ENCODE measurements at regions not wholly inside any gene's neighbourhood (a gene's known extent, or its start where the extent isn't known, plus 50 kb on each side); places are given as distances from the start of the nearest gene placed in this dataset.

- TF ChIP-seq, protein P1, sequence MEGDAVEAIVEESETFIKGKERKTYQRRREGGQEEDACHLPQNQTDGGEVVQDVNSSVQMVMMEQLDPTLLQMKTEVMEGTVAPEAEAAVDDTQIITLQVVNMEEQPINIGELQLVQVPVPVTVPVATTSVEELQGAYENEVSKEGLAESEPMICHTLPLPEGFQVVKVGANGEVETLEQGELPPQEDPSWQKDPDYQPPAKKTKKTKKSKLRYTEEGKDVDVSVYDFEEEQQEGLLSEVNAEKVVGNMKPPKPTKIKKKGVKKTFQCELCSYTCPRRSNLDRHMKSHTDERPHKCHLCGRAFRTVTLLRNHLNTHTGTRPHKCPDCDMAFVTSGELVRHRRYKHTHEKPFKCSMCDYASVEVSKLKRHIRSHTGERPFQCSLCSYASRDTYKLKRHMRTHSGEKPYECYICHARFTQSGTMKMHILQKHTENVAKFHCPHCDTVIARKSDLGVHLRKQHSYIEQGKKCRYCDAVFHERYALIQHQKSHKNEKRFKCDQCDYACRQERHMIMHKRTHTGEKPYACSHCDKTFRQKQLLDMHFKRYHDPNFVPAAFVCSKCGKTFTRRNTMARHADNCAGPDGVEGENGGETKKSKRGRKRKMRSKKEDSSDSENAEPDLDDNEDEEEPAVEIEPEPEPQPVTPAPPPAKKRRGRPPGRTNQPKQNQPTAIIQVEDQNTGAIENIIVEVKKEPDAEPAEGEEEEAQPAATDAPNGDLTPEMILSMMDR (IDR thresholded peaks at IDR 0.05) = no peak
- Mint-ChIP-seq H3K27me3 (no peaks in the 10 kb centered on the region), H3K9me3 (peaks cover 5% of the 10 kb centered on the region), H3K36me3 (ENCODE audit: low read depth) (no peaks in the 10 kb centered on the region), H3K27ac (no peak overlapping the region), H3K4me3 (no peak overlapping the region), H3K4me1 (ENCODE audit: low read depth) (no peaks in the 10 kb centered on the region)
- H3K27ac ChIP-seq (ENCODE audit: low read depth in 1 of 2, low read length in 2 of 2) = no peak overlapping the region
- DNase-seq = no peak
- no peaks in the 10 kb centered on the region for H3K27me3 ChIP-seq (ENCODE audit: control insufficient read depth in 1 of 2, insufficient read depth in 2 of 2, low read length in 2 of 2)
- ChIA-PET CTCF (no interaction called here), POLR2A (no interaction called here)
- H3K9me3 ChIP-seq (ENCODE audit: control insufficient read depth in 1 of 2, insufficient read depth in 1 of 2, low read length in 2 of 2) = peaks cover 8 to 10% of the 10 kb centered on the region in 2 experiments
- no peak overlapping the region for H3K4me3 ChIP-seq (ENCODE audit: low read length)
- intact Hi-C loops (cut with DNase I, micrococcal nuclease) = no loop called here
- H3K4me1 ChIP-seq (ENCODE audit: insufficient read depth, low read length) = no peaks in the 10 kb centered on the region
- H3K36me3 ChIP-seq (ENCODE audit: insufficient read depth, low read length) = no peaks in the 10 kb centered on the region
- no peak for ATAC-seq (ENCODE audit: poor library complexity)
Observed at GRCh38 chr5:68500813-68501212, 285.3 kb downstream of the PIK3R1 start.

DNA sequence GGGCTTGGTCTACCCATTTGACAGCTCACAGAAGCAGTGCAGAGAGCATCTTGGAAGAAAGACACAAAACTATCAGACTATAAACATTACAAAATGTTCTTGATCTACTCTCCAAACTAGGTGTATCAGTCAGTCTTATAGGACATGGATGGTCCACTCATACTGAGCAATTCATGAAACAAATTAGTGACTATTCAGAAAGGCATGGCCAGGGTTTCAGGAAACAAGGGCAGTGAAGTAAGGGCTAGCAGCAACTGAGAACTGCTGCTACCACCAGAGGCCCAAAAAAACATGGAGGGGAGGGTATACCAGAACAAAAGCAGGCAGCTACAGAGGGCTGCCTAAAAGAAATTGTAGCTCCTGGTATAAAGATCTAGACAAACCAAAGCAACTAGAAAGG, 287.0 kb downstream of the PIK3R1 start:
- ATAC-seq (ENCODE audit: poor library complexity) (no peak), DNase-seq (no peak)
- intact Hi-C loops (cut with DNase I, micrococcal nuclease) = no loop called here
- CTCF ChIA-PET = no interaction called here
- H3K27ac ChIP-seq (ENCODE audit: low read depth in 1 of 2, low read length in 2 of 2) = no peak overlapping the region
- TF ChIP-seq, protein P1 (IDR thresholded peaks at IDR 0.05) = no peak
- H3K4me3 ChIP-seq (ENCODE audit: low read length) = no peak overlapping the region
- peaks cover 7 to 8% of the 10 kb centered on the region in 2 experiments for H3K9me3 ChIP-seq (ENCODE audit: control insufficient read depth in 1 of 2, insufficient read depth in 1 of 2, low read length in 2 of 2)
- H3K4me3 Mint-ChIP-seq = no peak overlapping the region
- peaks cover 2% of the 10 kb centered on the region for H3K9me3 Mint-ChIP-seq
- H3K4me1 ChIP-seq (ENCODE audit: insufficient read depth, low read length) = no peaks in the 10 kb centered on the region
- H3K36me3 ChIP-seq (ENCODE audit: insufficient read depth, low read length) = no peaks in the 10 kb centered on the region
- H3K27ac Mint-ChIP-seq = no peak overlapping the region
- no peaks in the 10 kb centered on the region for H3K4me1 Mint-ChIP-seq (ENCODE audit: low read depth)
- H3K36me3 Mint-ChIP-seq (ENCODE audit: low read depth) = no peaks in the 10 kb centered on the region
- POLR2A ChIA-PET = no interaction called here
- no peaks in the 10 kb centered on the region for H3K27me3 ChIP-seq (ENCODE audit: control insufficient read depth in 1 of 2, insufficient read depth in 2 of 2, low read length in 2 of 2)
- no peaks in the 10 kb centered on the region for H3K27me3 Mint-ChIP-seq

GRCh38 chr5:68504306-68504705, 288.8 kb downstream of the PIK3R1 start:
- Mint-ChIP-seq H3K27me3 (no peaks in the 10 kb centered on the region), H3K9me3 (peaks cover 2% of the 10 kb centered on the region), H3K27ac (no peak overlapping the region), H3K4me3 (no peak overlapping the region), H3K4me1 (ENCODE audit: low read depth) (no peaks in the 10 kb centered on the region), H3K36me3 (ENCODE audit: low read depth) (no peaks in the 10 kb centered on the region)
- TF ChIP-seq, protein P1 (IDR thresholded peaks at IDR 0.05) = no peak
- ChIA-PET POLR2A (no interaction called here), CTCF (no interaction called here)
- Histone ChIP-seq H3K4me3 (ENCODE audit: low read length) (no peak overlapping the region), H3K4me1 (ENCODE audit: insufficient read depth, low read length) (no peaks in the 10 kb centered on the region), H3K27ac (ENCODE audit: low read depth in 1 of 2, low read length in 2 of 2) (no peak overlapping the region), H3K27me3 (ENCODE audit: control insufficient read depth in 1 of 2, insufficient read depth in 2 of 2, low read length in 2 of 2) (no peaks in the 10 kb centered on the region), H3K9me3 (ENCODE audit: control insufficient read depth in 1 of 2, insufficient read depth in 1 of 2, low read length in 2 of 2) (no peaks in the 10 kb centered on the region), H3K36me3 (ENCODE audit: insufficient read depth, low read length) (no peaks in the 10 kb centered on the region)
- DNase-seq (no peak), ATAC-seq (ENCODE audit: poor library complexity) (no peak)
- intact Hi-C loops (cut with DNase I, micrococcal nuclease) = no loop called here

All from CD4-positive, alpha-beta T cell (primary cell).